NOMO-1 (cell line): ENCODE measurements at regions not wholly inside any gene's neighbourhood (a gene's known extent, or its start where the extent isn't known, plus 50 kb on each side); places are given as distances from the start of the nearest gene placed in this dataset.
A peak's percentile ranks its signal among the peaks of the same experiment; 100 is the strongest.
"Not testable (repeated sequence)": the region's sequence is repeated elsewhere in the genome, so short reads cannot be mapped to it uniquely, and the experiment has no call there.

Experiments
- DNase-seq, 2 experiments: peaks; one replicate each; lab custom pipeline; 2025; ENCODE audit not compliant: unreplicated experiment in 2 of 2; lab: John Stamatoyannopoulos, UW

- DNase-seq = no peak
Measured at GRCh38 chr16:65283181-65283651, 161.4 kb upstream of the CDH11 start.

GRCh38 chr16:65281586-65281985 is 159.7 kb upstream of the CDH11 start:
- no peak for DNase-seq

GRCh38 chr16:65280845-65281512 is 159.1 kb upstream of the CDH11 start:
- DNase-seq = no peak

- DNase-seq = no peak
Measured at GRCh38 chr16:65279576-65279975, 157.7 kb upstream of the CDH11 start.

GRCh38 chr16:65278874-65279273 is 157.0 kb upstream of the CDH11 start:
- no peak for DNase-seq

DNA sequence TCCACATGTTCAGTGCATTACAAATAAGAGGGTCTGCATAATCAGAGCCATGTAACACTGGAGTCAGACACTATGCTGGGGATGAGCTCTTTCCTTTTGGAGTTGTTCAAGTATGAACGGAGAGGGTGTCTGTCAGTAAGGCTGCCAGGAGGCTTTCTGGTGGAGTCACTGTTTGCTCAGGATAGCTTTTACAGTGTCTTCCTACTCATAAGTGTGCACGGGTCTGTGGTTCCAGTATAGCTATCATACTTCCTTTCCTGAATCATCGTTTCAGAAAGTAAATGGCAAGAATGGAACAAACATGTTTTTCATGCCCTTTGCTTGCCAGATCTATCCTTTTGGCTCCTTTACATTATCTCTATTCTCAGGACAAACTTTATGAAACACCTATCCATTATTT is 152.7 kb upstream of the CDH11 start:
- DNase-seq = no peak

- no peak for DNase-seq
Measured at GRCh38 chr16:65272699-65273414, 151.0 kb upstream of the CDH11 start.

- peak in 1 of 2 experiments; percentile 1 for DNase-seq
Measured at GRCh38 chr16:65271996-65272395, 150.1 kb upstream of the CDH11 start.

GRCh38 chr16:65268331-65268730 is 146.5 kb upstream of the CDH11 start:
- no peak for DNase-seq

- DNase-seq = no peak
Measured at GRCh38 chr16:65263896-65264295, 142.0 kb upstream of the CDH11 start.

- DNase-seq = no peak
Measured at GRCh38 chr16:65260746-65261145, 138.9 kb upstream of the CDH11 start.

GRCh38 chr16:65254144-65254543 is 132.3 kb upstream of the CDH11 start:
- no peak for DNase-seq

- no peak for DNase-seq
Measured at GRCh38 chr16:65249768-65250167, 127.9 kb upstream of the CDH11 start.

DNA sequence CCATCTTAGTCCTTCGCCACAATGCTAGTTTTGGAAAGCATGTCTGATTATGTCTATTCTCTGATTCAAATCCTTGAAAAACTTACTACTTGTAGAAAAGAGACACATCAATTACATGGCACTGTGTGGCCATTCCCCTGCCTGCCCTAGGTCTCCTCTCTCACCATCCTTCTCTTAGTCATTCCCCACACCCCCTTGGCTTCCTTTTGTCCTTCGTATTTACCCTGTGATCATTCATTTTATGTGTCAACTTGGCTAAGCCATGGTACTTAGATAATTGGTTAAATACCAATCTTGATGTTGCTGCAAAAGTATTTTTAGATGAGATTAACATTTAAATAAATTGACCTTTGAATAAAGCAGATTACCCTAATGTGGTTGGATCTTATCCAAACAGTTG is 122.9 kb upstream of the CDH11 start:
- DNase-seq = no peak

GRCh38 chr16:65235339-65236177 is 113.7 kb upstream of the CDH11 start:
- DNase-seq = no peak

GRCh38 chr16:65234721-65235320 is 113.0 kb upstream of the CDH11 start:
- not testable (repeated sequence) for DNase-seq

GRCh38 chr16:65229191-65229662 is 107.4 kb upstream of the CDH11 start:
- no peak for DNase-seq

GRCh38 chr16:65227150-65227835 is 105.4 kb upstream of the CDH11 start:
- no peak for DNase-seq

- no peak for DNase-seq
Measured at GRCh38 chr16:65226077-65226476, 104.2 kb upstream of the CDH11 start.

GRCh38 chr16:65225488-65225887 is 103.6 kb upstream of the CDH11 start:
- DNase-seq = no peak
